ENCODE measurements at regions not wholly inside any gene's neighbourhood (a gene's known extent, or its start where the extent isn't known, plus 50 kb on each side); places are given as distances from the start of the nearest gene placed in this dataset.

DNA sequence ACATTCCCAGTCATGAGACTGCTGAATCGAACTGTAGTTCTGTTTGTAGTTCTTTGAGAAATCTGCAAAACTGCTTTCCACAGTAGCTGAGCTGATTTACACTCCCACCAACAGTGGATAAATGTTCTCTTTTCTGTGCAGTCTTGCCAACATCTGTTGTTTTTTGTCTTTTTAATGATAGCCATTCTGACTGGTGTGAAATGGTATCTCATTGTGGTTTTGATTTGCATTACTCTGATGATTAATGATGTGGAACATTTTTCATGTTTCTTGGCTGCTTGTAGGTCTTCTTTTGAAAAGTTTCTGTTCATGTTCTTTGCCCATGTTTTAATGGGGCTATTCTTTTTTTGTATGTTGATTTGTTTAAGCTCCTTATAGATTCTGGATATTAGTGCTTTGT, 187.3 kb upstream of the TLE4 start:
- TF ChIP-seq SP1 (IDR thresholded peaks at IDR 0.05) (no peak), FOXK2 (IDR thresholded peaks at IDR 0.05) (no peak)
